GM18505 (cell line): ENCODE measurements at regions not wholly inside any gene's neighbourhood (a gene's known extent, or its start where the extent isn't known, plus 50 kb on each side); places are given as distances from the start of the nearest gene placed in this dataset.

ENCODE experiments used
- ATAC-seq: cut with Tn5 transposase; IDR thresholded peaks from one replicate; pipeline ENCODE4 v1.9.1; 2021; ENCODE audit not compliant: unreplicated experiment
- POLR2A ChIP-seq: IDR thresholded peaks from 4 replicates; pipeline ENCODE4 v1.6.1; 2011; ENCODE audit warnings: borderline replicate concordance; ENCODE audit not compliant: insufficient read depth, insufficient read length; ENCODE audit errors: extremely low read depth

- TF ChIP-seq POLR2A, result no peak
- no peak for ATAC-seq
These were observed 106.6 kb upstream of the LRFN2 start for GRCh38 chr6:40693768-40694167.

- ATAC-seq, result no peak
- TF ChIP-seq POLR2A, result no peak
These were observed 105.2 kb upstream of the LRFN2 start for GRCh38 chr6:40692337-40692736.

- no peak for TF ChIP-seq POLR2A
- ATAC-seq, result no peak
These were observed 102.0 kb upstream of the LRFN2 start for GRCh38 chr6:40689185-40689584.

GRCh38 chr6:40688214-40688761 lies 101.1 kb upstream of the LRFN2 start:
- no peak for ATAC-seq
- no peak for TF ChIP-seq POLR2A

GRCh38 chr6:40685862-40686261 lies 98.7 kb upstream of the LRFN2 start:
- TF ChIP-seq POLR2A, result no peak
- ATAC-seq, result no peak

GRCh38 chr6:40681622-40682021 lies 94.5 kb upstream of the LRFN2 start:
- ATAC-seq, result no peak
- TF ChIP-seq POLR2A, result no peak

GRCh38 chr6:40678941-40679340 lies 91.8 kb upstream of the LRFN2 start:
- no peak for ATAC-seq
- TF ChIP-seq POLR2A, result no peak

- no peak for TF ChIP-seq POLR2A
- ATAC-seq, result no peak
These were observed 87.0 kb upstream of the LRFN2 start for GRCh38 chr6:40674170-40674569.

- no peak for ATAC-seq
- no peak for TF ChIP-seq POLR2A
These were observed 84.9 kb upstream of the LRFN2 start for GRCh38 chr6:40672087-40672486.

GRCh38 chr6:40671694-40672050 lies 84.5 kb upstream of the LRFN2 start:
- no peak for TF ChIP-seq POLR2A

GRCh38 chr6:40671001-40671693 lies 84.0 kb upstream of the LRFN2 start:
- no peak for ATAC-seq
- TF ChIP-seq POLR2A, result no peak

More at GRCh38 chr6:40671694-40672050, 84.5 kb upstream of the LRFN2 start:
- ATAC-seq, result no peak

- no peak for ATAC-seq
- TF ChIP-seq POLR2A, result no peak
These were observed 82.2 kb upstream of the LRFN2 start for GRCh38 chr6:40669343-40669742.

- TF ChIP-seq POLR2A, result no peak
- no peak for ATAC-seq
These were observed 81.0 kb upstream of the LRFN2 start for GRCh38 chr6:40668203-40668602.

GRCh38 chr6:40666530-40666929 lies 79.4 kb upstream of the LRFN2 start:
- no peak for TF ChIP-seq POLR2A
- ATAC-seq, result no peak
